IPS DF 6.9 (cell line): ENCODE measurements at regions not wholly inside any gene's neighbourhood (a gene's known extent, or its start where the extent isn't known, plus 50 kb on each side); places are given as distances from the start of the nearest gene placed in this dataset.

Experiments
- DNase-seq: peaks from one replicate; pipeline ENCODE4 v3.0.0-alpha.2; 2013; ENCODE audit warnings: low read depth, low spot score
- H3K27ac ChIP-seq: one replicate; pipeline ENCODE4 v1.5.1; 2013; ENCODE audit warnings: low read length, control low read depth
- H3K27me3 ChIP-seq: 2 replicates; pipeline ENCODE4 v1.6.1; 2013; ENCODE audit warnings: mild to moderate bottlenecking, low read length; ENCODE audit not compliant: control insufficient read depth, insufficient read depth
- H3K36me3 ChIP-seq: 2 replicates; pipeline ENCODE4 v1.6.1; 2013; ENCODE audit warnings: low read length; ENCODE audit not compliant: control insufficient read depth, insufficient read depth
- H3K4me1 ChIP-seq: 2 replicates; pipeline ENCODE4 v1.6.1; 2013; ENCODE audit warnings: low read length; ENCODE audit not compliant: control insufficient read depth, insufficient read depth
- H3K4me3 ChIP-seq: 2 replicates; pipeline ENCODE4 v1.5.1; 2013; ENCODE audit warnings: mild to moderate bottlenecking, low read length
- H3K9me3 ChIP-seq: 2 replicates; pipeline ENCODE4 v1.6.1; 2013; ENCODE audit warnings: low read length, inconsistent platforms; ENCODE audit not compliant: control insufficient read depth, insufficient read depth
- WGBS: extraction: QIAGEN DNeasy Blood & Tissue Kit; methylation state at CpG from one replicate; pipeline ENCODE4 v1.1.7; 2013; ENCODE audit warnings: mixed read lengths, missing lambda C conversion rate; ENCODE audit not compliant: insufficient read length, insufficient coverage; 5-methylcytosine and 5-hydroxymethylcytosine counted together

GRCh38 chr9:103371152-103371551 is 376.0 kb downstream of the CYLC2 start:
- no peak for DNase-seq
- H3K4me1 ChIP-seq = no peaks in the 10 kb centered on the region
- no peak overlapping the region for H3K27ac ChIP-seq
- H3K36me3 ChIP-seq = no peaks in the 10 kb centered on the region
- peaks cover 3% of the 10 kb centered on the region for H3K9me3 ChIP-seq
- no peaks in the 10 kb centered on the region for H3K27me3 ChIP-seq
- WGBS = no CpG with 5 or more reads among the region's 5 CpGs
- H3K4me3 ChIP-seq = no peak overlapping the region

- Histone ChIP-seq H3K9me3 (peaks cover 3% of the 10 kb centered on the region), H3K27ac (no peak overlapping the region), H3K4me1 (no peaks in the 10 kb centered on the region), H3K27me3 (no peaks in the 10 kb centered on the region), H3K36me3 (no peaks in the 10 kb centered on the region), H3K4me3 (no peak overlapping the region)
- no peak for DNase-seq
- no CpG with 5 or more reads among the region's 4 CpGs for WGBS
Measured at GRCh38 chr9:103372828-103373227, 377.7 kb downstream of the CYLC2 start.

- no peak overlapping the region for H3K4me3 ChIP-seq
- DNase-seq = no peak
- no peaks in the 10 kb centered on the region for H3K4me1 ChIP-seq
- H3K36me3 ChIP-seq = no peaks in the 10 kb centered on the region
- no peaks in the 10 kb centered on the region for H3K27me3 ChIP-seq
- no peak overlapping the region for H3K27ac ChIP-seq
- H3K9me3 ChIP-seq = peaks cover 4% of the 10 kb centered on the region
Measured at GRCh38 chr9:103377667-103378066, 382.5 kb downstream of the CYLC2 start.

- Histone ChIP-seq H3K27me3 (no peaks in the 10 kb centered on the region), H3K9me3 (peaks cover 2% of the 10 kb centered on the region), H3K27ac (no peak overlapping the region), H3K36me3 (no peaks in the 10 kb centered on the region), H3K4me1 (no peaks in the 10 kb centered on the region), H3K4me3 (no peak overlapping the region)
- no CpG with 5 or more reads among the region's 5 CpGs for WGBS
- DNase-seq = peak; percentile 4
Measured at GRCh38 chr9:103397868-103398600, 402.9 kb downstream of the CYLC2 start.

- H3K27me3 ChIP-seq = no peaks in the 10 kb centered on the region
- peaks cover 1% of the 10 kb centered on the region for H3K9me3 ChIP-seq
- no peak for DNase-seq
- no peak overlapping the region for H3K4me3 ChIP-seq
- no peak overlapping the region for H3K27ac ChIP-seq
- H3K36me3 ChIP-seq = no peaks in the 10 kb centered on the region
- no CpG with 5 or more reads among the region's 3 CpGs for WGBS
- no peaks in the 10 kb centered on the region for H3K4me1 ChIP-seq
Measured at GRCh38 chr9:103399535-103399934, 404.4 kb downstream of the CYLC2 start.

- H3K27ac ChIP-seq = no peak overlapping the region
- H3K27me3 ChIP-seq = no peaks in the 10 kb centered on the region
- peaks cover 3% of the 10 kb centered on the region for H3K9me3 ChIP-seq
- WGBS = no CpG with 5 or more reads among the region's 1 CpG
- H3K4me3 ChIP-seq = no peak overlapping the region
- DNase-seq = no peak
- H3K4me1 ChIP-seq = no peaks in the 10 kb centered on the region
- H3K36me3 ChIP-seq = no peaks in the 10 kb centered on the region
Measured at GRCh38 chr9:103407260-103407659, 412.1 kb downstream of the CYLC2 start.

GRCh38 chr9:103410059-103410458 is 414.9 kb downstream of the CYLC2 start:
- no peak for DNase-seq
- H3K4me1 ChIP-seq = no peaks in the 10 kb centered on the region

GRCh38 chr9:103427696-103428095 is 432.6 kb downstream of the CYLC2 start:
- no peak overlapping the region for H3K27ac ChIP-seq
- no peak for DNase-seq
- no CpG with 5 or more reads among the region's 4 CpGs for WGBS
- H3K9me3 ChIP-seq = peaks cover 1% of the 10 kb centered on the region
- H3K36me3 ChIP-seq = no peaks in the 10 kb centered on the region
- H3K27me3 ChIP-seq = no peaks in the 10 kb centered on the region
- no peak overlapping the region for H3K4me3 ChIP-seq
- H3K4me1 ChIP-seq = no peaks in the 10 kb centered on the region

More at GRCh38 chr9:103410059-103410458, 414.9 kb downstream of the CYLC2 start:
- H3K27ac ChIP-seq = no peak overlapping the region
- no peaks in the 10 kb centered on the region for H3K36me3 ChIP-seq
- H3K9me3 ChIP-seq = peaks cover 3% of the 10 kb centered on the region
- H3K4me3 ChIP-seq = no peak overlapping the region
- H3K27me3 ChIP-seq = no peaks in the 10 kb centered on the region
- WGBS = no CpG with 5 or more reads among the region's 4 CpGs

- H3K4me3 ChIP-seq = no peak overlapping the region
- H3K4me1 ChIP-seq = no peaks in the 10 kb centered on the region
- no peaks in the 10 kb centered on the region for H3K36me3 ChIP-seq
- H3K27ac ChIP-seq = no peak overlapping the region
- DNase-seq = no peak
- H3K27me3 ChIP-seq = no peaks in the 10 kb centered on the region
- WGBS = no CpG with 5 or more reads among the region's 1 CpG
- peaks cover 1% of the 10 kb centered on the region for H3K9me3 ChIP-seq
Measured at GRCh38 chr9:103430469-103430868, 435.3 kb downstream of the CYLC2 start.

GRCh38 chr9:103431809-103432208 is 436.7 kb downstream of the CYLC2 start:
- Histone ChIP-seq H3K36me3 (no peaks in the 10 kb centered on the region), H3K4me1 (no peaks in the 10 kb centered on the region), H3K4me3 (no peak overlapping the region), H3K27me3 (no peaks in the 10 kb centered on the region), H3K27ac (no peak overlapping the region), H3K9me3 (peaks cover 1% of the 10 kb centered on the region)
- DNase-seq = no peak

- H3K27me3 ChIP-seq = no peaks in the 10 kb centered on the region
- H3K36me3 ChIP-seq = no peaks in the 10 kb centered on the region
- no peak overlapping the region for H3K4me3 ChIP-seq
- peaks cover 1% of the 10 kb centered on the region; the same call in 1 of the 2 replicates for H3K9me3 ChIP-seq
- DNase-seq = no peak
- H3K4me1 ChIP-seq = no peaks in the 10 kb centered on the region
- no peak overlapping the region for H3K27ac ChIP-seq
- WGBS = no CpG with 5 or more reads among the region's 2 CpGs
Measured at GRCh38 chr9:103444176-103444575, 449.0 kb downstream of the CYLC2 start.
